Suppressor macrophage (primary cell): ENCODE measurements at regions not wholly inside any gene's neighbourhood (a gene's known extent, or its start where the extent isn't known, plus 50 kb on each side); places are given as distances from the start of the nearest gene placed in this dataset.
"Not testable (repeated sequence)": the region's sequence is repeated elsewhere in the genome, so short reads cannot be mapped to it uniquely, and the experiment has no call there.

Experiments
- DNase-seq, 4 experiments: peaks; one replicate each; pipeline ENCODE4 v3.0.0-alpha.2; 2020 to 2022

GRCh38 chr6:93919365-93919764 is 500.0 kb upstream of the EPHA7 start:
- no peak for DNase-seq

GRCh38 chr6:93918258-93918657 is 498.9 kb upstream of the EPHA7 start:
- no peak for DNase-seq

- DNase-seq: no peak
Measured at GRCh38 chr6:93917216-93917615, 497.9 kb upstream of the EPHA7 start.

DNA sequence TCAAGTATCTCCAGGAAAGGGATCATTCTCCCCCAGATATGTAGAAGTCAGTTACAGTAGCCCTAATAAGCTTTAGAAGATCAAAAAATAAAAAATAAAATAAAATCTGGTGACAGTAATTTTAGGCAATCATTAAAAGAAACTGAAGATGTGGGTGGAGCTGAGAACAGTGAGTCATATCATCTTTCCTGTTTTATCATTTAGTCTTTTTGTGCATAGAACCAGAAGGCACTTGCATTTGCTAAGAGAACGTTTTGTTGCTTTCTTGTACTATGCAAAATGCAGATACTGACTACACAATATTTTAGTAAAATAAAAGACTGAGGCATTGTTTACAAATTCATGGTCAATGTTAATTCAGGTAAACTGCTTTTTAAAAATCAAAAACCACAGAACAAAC is 497.4 kb upstream of the EPHA7 start:
- no peak for DNase-seq

DNA sequence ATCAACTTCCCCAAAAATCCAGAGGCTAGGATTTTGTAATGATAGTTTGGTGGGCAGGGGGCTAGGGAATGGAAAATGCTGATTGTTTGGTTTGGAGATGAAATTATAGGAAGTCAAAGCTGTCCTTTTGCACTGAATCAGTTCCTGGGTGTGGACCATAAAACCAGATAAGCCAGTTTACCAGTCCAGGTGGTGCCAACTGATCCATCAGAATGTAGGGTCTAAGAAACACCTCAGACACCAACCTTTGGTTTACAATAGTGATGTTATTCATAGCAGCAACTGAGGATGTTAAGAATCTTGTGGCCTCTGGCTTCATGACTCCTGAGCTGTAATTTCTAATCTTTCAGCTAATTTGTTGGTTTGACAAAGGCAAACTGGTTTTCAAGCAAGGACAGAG is 496.6 kb upstream of the EPHA7 start:
- DNase-seq: no peak

DNA sequence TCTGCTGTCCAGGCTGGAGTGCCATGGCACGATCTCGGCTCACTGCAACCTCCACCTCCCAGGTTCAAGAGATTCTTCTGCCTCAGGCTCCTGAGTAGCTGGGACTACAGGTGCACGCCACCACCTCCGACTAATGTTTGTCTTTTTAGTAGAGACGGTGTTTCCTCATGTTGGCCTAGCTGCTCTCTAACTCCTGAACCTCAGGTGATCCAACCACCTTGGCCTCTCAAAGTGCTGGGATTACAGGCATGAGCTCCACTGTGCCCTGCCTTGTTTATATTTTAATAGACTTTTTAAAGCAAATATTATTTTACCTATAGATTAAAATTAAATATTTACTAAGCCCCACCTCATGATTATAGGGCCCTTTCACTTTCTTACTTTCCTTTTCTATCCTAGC is 483.2 kb upstream of the EPHA7 start:
- no peak for DNase-seq

- no peak for DNase-seq
Measured at GRCh38 chr6:93900142-93900541, 480.8 kb upstream of the EPHA7 start.

- DNase-seq: no peak
Measured at GRCh38 chr6:93896081-93896480, 476.7 kb upstream of the EPHA7 start.

GRCh38 chr6:93894521-93894920 is 475.2 kb upstream of the EPHA7 start:
- no peak for DNase-seq

DNA sequence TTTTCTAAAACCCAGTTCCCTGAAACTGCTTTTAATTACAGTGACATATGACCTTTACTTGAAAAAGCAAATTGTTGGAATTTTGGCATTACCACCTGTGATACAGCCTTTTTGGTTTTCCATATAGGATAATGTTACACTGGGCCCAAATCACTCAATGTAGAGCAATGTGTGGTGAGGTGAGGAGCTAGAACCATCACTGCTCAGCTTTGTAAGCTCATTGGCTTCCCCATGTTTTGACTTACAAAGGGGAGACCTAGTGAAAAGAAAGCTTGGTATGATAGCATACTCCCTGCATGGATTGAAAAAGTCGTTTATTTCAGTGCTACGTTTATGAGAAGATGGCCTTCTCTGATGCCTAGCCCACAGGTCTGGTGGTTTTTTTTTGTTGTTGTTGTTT is 470.4 kb upstream of the EPHA7 start:
- no peak for DNase-seq

- DNase-seq: no peak
Measured at GRCh38 chr6:93886416-93886815, 467.1 kb upstream of the EPHA7 start.

DNA sequence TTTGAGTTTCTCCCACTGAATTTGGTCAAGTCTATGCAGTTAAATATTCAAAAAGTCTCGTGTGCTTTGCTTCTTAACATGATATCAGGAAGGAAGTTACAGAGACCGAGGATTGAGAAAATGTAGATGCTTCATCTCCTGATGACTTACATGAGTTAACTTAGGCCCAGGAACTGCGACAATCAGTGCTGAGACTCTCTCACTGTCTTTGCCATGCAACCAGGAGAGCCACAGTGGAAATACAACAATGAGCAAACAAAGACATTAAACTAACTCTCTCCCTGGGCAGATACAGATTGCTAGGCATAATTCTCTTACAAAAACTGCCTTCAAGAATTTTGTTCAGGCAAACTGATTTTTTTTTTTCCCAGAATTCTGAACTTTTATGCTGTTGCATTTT is 440.6 kb upstream of the EPHA7 start:
- DNase-seq: no peak

DNA sequence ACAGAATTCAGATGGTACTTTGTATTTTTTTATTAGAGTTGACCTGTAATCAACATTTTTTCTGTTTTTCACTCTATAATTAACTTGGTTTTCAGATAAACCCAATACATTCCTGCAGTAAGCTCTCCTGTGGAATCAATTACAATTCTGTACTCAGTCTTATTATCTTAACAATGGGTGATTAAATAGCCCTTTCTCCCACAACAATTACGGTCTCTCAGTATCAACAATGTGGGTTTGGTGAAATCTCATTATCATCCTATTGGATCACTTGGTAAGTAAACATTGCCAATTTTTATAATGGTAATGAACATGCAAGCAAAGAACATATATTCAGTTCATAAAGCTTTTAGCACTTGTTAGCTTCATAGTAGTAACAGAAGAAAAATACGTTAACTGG is 438.9 kb upstream of the EPHA7 start:
- no peak for DNase-seq

- no peak for DNase-seq
Measured at GRCh38 chr6:93849857-93850256, 430.5 kb upstream of the EPHA7 start.

DNA sequence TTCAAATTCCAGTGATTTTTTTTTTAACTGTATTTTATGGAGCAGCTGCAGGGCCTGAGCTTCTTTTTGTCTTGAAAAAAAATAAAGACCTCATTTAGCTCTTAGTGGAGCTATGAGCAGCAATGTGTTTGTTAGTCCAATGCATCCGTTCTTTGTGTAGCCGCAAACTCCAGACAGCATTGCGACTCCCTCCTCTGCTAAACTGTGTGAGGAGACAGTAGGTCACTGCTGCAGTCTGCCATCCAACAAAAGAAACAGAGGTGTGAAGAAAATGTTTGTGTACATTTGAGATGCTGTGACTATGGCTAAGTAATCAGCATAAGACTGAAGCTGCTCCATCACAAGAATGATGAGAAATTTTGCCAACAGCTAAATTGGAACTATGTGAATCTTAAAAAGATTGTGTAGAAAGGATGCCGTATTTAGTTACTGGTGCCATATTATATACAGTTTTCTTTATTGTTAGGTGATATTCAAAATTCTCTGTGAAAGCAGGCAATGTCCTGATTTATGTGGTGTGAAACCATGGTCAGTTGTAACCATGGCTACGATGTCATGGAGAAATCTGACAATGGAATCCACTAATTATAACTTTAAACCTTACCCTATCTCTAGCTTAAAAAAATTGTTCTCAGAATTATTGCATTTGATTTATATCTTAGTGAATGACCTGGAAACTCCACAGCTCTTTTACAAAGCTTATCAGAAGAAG is 428.8 kb upstream of the EPHA7 start:
- no peak for DNase-seq

DNA sequence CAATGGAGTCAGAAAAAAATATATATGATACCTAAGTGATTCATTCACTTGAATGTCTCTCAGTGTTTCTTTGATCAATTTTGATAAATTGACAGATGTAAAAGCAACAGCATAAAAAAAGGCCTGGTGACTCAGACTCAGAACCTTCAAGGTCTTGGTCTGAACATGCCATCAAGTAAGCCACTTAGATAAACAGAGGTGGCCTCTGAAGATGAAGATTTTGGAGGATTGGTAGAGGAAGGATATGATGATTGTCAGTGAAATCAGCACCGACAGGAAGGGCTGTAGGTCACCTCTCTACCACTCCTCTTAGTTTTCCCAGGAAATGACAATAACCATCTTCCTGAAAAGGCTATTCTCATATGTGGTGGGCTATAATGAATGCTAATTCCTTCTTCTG is 422.8 kb upstream of the EPHA7 start:
- no peak for DNase-seq

- not testable (repeated sequence) for DNase-seq
Measured at GRCh38 chr6:93835451-93836145, 416.2 kb upstream of the EPHA7 start.

DNA sequence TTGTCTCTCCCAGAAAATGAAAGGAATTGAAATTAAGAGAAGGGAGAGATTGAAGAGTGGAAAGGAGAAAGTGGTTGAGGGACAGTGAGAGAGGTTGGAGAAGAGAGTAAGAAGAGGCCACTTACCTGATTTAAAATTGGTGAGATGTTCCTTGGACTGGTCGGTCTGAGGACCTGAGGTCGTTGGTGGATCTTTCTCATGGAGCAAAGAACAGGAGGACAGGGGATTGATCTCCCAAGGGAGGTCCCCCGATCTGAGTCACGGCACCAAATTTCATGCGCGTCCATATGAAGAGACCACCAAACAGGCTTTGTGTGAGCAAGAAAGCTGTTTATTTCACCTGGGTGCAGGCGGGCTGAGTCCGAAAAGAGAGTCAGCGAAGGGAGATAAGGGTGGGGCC is 415.7 kb upstream of the EPHA7 start:
- not testable (repeated sequence) for DNase-seq

DNA sequence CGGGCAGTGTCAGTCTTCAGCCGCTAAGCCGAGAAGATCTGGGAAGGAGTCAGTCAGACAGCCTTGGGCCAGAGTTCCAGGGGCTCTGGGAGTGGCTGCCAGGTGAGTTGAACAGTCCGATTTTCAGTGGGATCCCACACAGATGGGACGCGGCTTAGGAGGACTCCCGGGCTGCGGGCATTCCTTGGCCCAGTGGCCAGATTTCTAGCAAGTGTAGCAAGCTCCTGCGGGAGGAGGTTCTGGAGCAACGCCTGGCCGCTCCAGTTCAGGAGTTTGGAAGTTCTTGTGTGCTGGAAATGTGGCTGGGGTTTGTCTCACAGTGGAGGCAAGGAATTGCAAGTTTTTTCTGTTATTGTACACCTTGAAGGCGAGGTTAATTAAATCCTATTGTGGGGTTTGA is 414.0 kb upstream of the EPHA7 start:
- not testable (repeated sequence) for DNase-seq

DNA sequence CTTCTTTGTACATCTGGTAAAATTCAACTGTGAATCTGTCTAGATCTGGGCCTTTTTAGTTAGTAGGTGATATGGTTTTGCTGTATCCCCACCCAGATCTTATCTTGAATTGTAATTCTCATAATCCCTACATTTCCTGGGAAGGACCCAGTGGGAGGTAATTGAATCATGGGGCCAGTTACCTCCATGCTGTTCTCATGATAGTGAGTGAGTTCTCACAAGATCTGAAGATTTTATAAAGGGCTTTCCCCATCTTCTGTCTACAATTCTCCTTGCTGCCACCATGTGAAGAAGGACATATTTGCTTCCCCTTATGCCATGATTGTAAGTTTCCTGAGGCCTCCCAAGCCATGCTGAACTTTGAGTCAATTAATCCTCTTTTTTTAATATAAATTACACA is 410.4 kb upstream of the EPHA7 start:
- DNase-seq: not testable (repeated sequence)

DNA sequence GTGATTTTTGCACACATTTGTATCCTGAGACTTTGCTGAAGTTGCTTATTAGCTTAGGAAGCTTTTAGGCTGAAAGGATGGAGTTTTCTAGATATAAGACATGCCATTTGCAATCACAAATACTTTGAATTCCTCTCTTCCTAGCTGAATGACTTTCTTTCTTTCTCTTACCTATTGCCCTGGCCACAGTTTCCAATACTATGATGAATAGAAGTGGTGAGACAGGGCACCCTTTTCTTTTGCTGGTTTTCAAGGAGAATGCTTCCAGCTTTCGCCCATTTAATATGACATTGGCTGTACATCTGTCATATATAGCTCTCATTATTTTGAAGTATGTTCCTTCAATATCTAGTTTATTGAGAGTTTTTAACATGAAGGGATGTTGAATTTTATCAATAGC is 409.6 kb upstream of the EPHA7 start:
- DNase-seq: no peak

DNA sequence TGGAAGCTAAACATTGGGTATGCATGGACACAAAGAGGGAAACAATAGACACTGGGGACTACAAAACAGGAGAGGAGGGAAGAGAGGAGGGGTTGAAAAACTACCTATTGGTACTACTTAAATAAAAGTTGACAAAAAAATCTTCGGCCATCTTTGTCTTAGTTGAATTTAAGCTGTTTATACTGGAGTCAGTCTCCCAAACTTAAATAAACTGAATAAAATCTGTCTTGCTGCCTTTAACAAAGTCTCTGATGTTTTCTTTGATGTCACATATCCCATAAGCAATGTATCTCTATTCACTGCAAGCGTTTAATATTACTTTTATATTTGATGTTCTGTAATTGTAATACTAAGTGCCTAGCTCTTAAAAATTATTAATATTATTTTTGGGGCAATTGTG is 409.2 kb upstream of the EPHA7 start:
- DNase-seq: no peak

DNA sequence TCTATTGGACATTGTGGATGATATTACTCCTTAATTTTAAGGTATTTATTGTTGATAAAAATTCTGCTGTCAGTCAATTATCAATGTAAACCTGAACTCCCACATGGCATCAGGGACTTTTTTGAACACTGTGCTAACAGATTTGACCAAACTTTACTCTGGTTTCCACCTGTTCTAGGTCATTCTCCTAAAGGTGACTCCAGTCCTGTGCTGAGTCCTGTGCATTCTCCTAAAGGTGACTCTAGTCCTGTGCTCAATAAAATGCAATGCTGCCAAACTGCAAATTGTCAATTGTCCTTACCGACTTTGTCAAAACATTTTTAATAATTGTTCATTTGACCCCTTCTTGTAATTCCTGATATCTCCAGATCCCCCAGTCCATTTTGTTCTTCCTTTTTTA is 408.4 kb upstream of the EPHA7 start:
- no peak for DNase-seq

GRCh38 chr6:93825950-93826349 is 406.6 kb upstream of the EPHA7 start:
- DNase-seq: no peak

DNA sequence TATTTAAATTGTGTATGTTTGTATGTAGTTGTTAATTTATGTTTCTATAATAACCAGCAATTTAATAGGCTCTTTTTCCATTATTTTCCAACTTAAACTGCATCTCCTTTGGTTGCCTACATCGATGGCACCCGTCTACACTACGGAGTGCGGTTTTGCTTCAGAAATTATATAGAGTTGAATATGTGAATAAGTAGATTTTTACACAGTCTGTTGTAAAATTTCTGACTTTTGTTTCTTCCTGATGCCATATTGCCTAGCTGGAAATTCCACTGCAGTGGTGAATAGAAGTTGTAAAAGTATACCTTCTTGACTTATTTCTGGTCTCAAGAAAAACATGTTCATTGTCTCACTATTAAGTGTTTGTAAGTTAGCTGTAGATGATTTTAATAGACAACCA is 404.1 kb upstream of the EPHA7 start:
- DNase-seq: no peak
